Stomach smooth muscle (tissue), 2 donors: ENCODE measurements at regions not wholly inside any gene's neighbourhood (a gene's known extent, or its start where the extent isn't known, plus 50 kb on each side); places are given as distances from the start of the nearest gene placed in this dataset.

Experiments used
- H3K27ac ChIP-seq: one replicate; pipeline ENCODE4 v1.7.0; 2013; ENCODE audit warnings: mild to moderate bottlenecking, low read length, inconsistent platforms
- H3K27me3 ChIP-seq, 2 donors: one replicate each; pipeline ENCODE4 v1.7.0; 2013; ENCODE audit warnings: low read length in 2 of 2; ENCODE audit not compliant: insufficient read depth in 2 of 2, control insufficient read depth in 1 of 2
- H3K36me3 ChIP-seq, 2 donors: one replicate each; pipeline ENCODE4 v1.7.0; 2013; ENCODE audit warnings: low read length in 2 of 2; ENCODE audit not compliant: control insufficient read depth in 2 of 2, insufficient read depth in 2 of 2
- H3K4me1 ChIP-seq: one replicate; pipeline ENCODE4 v1.7.0; 2013; ENCODE audit warnings: low read length; ENCODE audit not compliant: control insufficient read depth, insufficient read depth
- H3K4me3 ChIP-seq, 2 donors: one replicate each; pipeline ENCODE4 v1.7.0; 2013; ENCODE audit warnings: low read length in 2 of 2
- H3K9ac ChIP-seq, 2 donors: one replicate each; pipeline ENCODE4 v1.7.0; 2013; ENCODE audit warnings: low read length in 2 of 2, mild to moderate bottlenecking in 1 of 2
- H3K9me3 ChIP-seq, 2 donors: one replicate each; pipeline ENCODE4 v1.7.0; 2013; ENCODE audit warnings: low read length in 2 of 2; ENCODE audit not compliant: control insufficient read depth in 2 of 2
- donor health status: healthy.
- donor health status: Pancreatic carcinoma.

DNA sequence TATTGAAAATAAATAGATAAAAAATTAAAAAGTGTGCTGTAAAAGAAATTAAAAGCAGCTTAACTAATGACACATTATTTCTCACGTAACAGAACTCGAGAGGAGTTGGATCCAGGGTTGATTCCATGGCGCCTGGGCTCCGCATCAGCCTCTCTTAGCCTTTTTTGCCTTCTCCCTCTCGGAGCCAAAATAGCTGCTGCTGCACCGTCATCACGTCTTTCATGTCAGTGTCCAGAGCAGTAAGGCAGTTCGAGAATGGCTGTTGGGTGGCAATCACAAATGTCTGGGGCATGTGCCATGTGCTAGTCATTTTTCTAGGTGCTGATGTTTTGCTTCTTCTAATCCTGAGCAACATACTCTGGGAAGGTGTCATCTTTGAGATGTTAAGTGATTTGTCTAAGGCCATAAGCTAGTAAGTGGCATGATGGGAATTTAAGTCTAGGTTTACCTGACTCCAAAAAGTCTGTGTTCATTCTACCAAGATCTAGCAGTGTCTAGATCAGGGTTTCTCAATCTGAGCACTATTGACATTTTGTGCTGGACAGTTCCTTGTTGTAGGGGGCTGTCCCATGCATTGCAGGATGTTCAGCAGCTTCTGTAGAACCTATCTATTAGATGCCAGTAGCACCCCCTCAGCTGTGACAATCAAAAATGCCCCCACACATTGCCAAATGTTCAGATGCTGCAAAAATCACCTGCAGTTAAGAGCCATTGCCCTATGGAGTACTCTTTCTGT lies 280.4 kb downstream of the HAPSTR1 start:
- Histone ChIP-seq H3K36me3 (no peaks in the 10 kb centered on the region), H3K9ac (no peak overlapping the region), H3K27me3 (no peaks in the 10 kb centered on the region), H3K9me3 (peaks cover 0 to 3% of the 10 kb centered on the region in 2 donors), H3K4me3 (no peak overlapping the region), H3K4me1 (peaks cover 9% of the 10 kb centered on the region), H3K27ac (no peak overlapping the region)

GRCh38 chr16:9372934-9373890 lies 281.8 kb downstream of the HAPSTR1 start:
- Histone ChIP-seq H3K27me3 (no peaks in the 10 kb centered on the region), H3K27ac (no peak overlapping the region), H3K9ac (no peak overlapping the region), H3K4me3 (no peak overlapping the region), H3K4me1 (peaks cover 9% of the 10 kb centered on the region), H3K36me3 (no peaks in the 10 kb centered on the region), H3K9me3 (peaks cover 0 to 3% of the 10 kb centered on the region in 2 donors)

DNA sequence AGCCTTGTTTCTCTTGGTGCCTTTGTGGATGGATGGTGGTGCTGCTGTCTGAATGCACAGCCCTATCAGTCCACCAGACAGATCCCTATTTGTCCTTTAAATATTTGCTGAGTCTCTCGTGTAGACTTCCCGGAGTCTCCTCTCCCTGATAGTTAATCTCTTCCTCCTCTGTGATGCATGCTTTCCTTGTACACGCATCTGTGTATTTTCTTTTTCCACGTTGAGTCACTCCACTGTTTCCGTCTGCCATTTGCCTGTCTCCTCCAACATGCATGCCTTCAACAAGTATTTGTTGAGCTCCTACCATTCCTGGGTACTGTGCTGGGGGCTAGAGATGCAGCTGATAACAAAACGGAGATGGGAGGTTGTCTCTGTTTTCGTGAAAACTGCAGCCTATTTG lies 282.6 kb downstream of the HAPSTR1 start:
- H3K4me1 ChIP-seq = peaks cover 9% of the 10 kb centered on the region
- H3K9me3 ChIP-seq = peaks cover 3% of the 10 kb centered on the region in 2 donors
- no peak overlapping the region for H3K4me3 ChIP-seq
- no peak overlapping the region for H3K27ac ChIP-seq
- no peak overlapping the region for H3K9ac ChIP-seq
- H3K27me3 ChIP-seq = no peaks in the 10 kb centered on the region
- no peaks in the 10 kb centered on the region for H3K36me3 ChIP-seq

- Histone ChIP-seq H3K4me3 (no peak overlapping the region), H3K9ac (no peak overlapping the region), H3K4me1 (peaks cover 4% of the 10 kb centered on the region), H3K27me3 (no peaks in the 10 kb centered on the region), H3K36me3 (no peaks in the 10 kb centered on the region), H3K27ac (no peak overlapping the region), H3K9me3 (peaks cover 0 to 3% of the 10 kb centered on the region in 2 donors)
Observed at GRCh38 chr16:9378876-9379275, 287.4 kb downstream of the HAPSTR1 start.

DNA sequence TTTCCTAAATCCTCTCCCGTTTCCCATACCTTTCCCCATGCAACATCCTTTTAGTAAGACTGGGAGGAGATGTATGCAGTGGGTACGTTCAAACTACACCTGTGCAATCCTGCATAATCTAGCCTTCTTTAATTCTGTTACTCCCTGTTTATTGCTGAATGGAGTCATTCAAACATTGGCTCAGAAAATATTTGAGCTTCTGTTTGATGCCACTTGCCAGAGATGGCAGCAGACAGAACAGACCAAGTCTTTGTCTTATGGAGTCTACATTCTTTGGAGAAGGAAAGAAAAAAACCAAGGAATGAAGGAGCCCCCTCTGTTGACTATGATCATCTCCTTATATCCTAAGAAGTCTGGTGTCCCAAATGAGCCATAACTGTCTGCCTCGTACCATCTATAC lies 288.8 kb downstream of the HAPSTR1 start:
- no peaks in the 10 kb centered on the region for H3K27me3 ChIP-seq
- no peak overlapping the region for H3K27ac ChIP-seq
- H3K9me3 ChIP-seq = peaks cover 0 to 3% of the 10 kb centered on the region in 2 donors
- H3K36me3 ChIP-seq = no peaks in the 10 kb centered on the region
- H3K4me1 ChIP-seq = no peaks in the 10 kb centered on the region
- H3K9ac ChIP-seq = no peak overlapping the region
- H3K4me3 ChIP-seq = no peak overlapping the region

- H3K9ac ChIP-seq = no peak overlapping the region
- H3K4me3 ChIP-seq = no peak overlapping the region
- H3K27me3 ChIP-seq = no peaks in the 10 kb centered on the region
- peaks cover 0 to 3% of the 10 kb centered on the region in 2 donors for H3K9me3 ChIP-seq
- H3K4me1 ChIP-seq = no peaks in the 10 kb centered on the region
- H3K27ac ChIP-seq = no peak overlapping the region
- H3K36me3 ChIP-seq = no peaks in the 10 kb centered on the region
Observed at GRCh38 chr16:9381399-9381798, 290.0 kb downstream of the HAPSTR1 start.

GRCh38 chr16:9381905-9382304 lies 290.5 kb downstream of the HAPSTR1 start:
- no peak overlapping the region for H3K27ac ChIP-seq
- peaks cover 0 to 3% of the 10 kb centered on the region in 2 donors for H3K9me3 ChIP-seq
- no peaks in the 10 kb centered on the region for H3K27me3 ChIP-seq
- H3K4me1 ChIP-seq = no peaks in the 10 kb centered on the region
- no peaks in the 10 kb centered on the region for H3K36me3 ChIP-seq
- no peak overlapping the region for H3K9ac ChIP-seq
- no peak overlapping the region for H3K4me3 ChIP-seq

DNA sequence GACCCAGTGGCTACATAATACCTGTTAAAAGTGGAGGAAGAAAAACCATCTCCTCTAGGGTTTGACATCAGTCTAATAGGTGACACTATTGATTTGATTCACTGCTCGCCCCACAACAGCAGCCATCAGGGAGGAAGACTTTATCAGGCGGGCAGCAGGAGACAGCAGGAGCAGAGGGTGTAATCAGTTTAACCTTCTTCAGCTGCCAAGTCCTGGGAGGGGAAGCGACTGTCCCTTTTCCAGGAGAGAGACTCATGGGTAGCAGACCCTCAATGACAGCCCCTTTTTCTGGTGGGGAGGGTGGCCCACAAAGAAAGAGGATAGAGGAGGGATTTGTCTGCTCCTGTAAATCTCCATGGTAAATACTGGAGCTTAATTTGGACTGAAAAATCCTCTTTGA lies 291.8 kb downstream of the HAPSTR1 start:
- Histone ChIP-seq H3K9ac (no peak overlapping the region), H3K9me3 (peaks cover 0 to 5% of the 10 kb centered on the region in 2 donors), H3K27me3 (no peaks in the 10 kb centered on the region), H3K4me3 (no peak overlapping the region), H3K36me3 (no peaks in the 10 kb centered on the region), H3K27ac (no peak overlapping the region), H3K4me1 (no peaks in the 10 kb centered on the region)

- no peaks in the 10 kb centered on the region for H3K4me1 ChIP-seq
- H3K27me3 ChIP-seq = no peaks in the 10 kb centered on the region
- H3K9me3 ChIP-seq = peaks cover 0 to 2% of the 10 kb centered on the region in 2 donors
- no peaks in the 10 kb centered on the region for H3K36me3 ChIP-seq
- H3K4me3 ChIP-seq = no peak overlapping the region
- no peak overlapping the region for H3K9ac ChIP-seq
- no peak overlapping the region for H3K27ac ChIP-seq
Observed at GRCh38 chr16:9384141-9384540, 292.7 kb downstream of the HAPSTR1 start.

GRCh38 chr16:9389543-9390207 lies 298.2 kb downstream of the HAPSTR1 start:
- H3K27ac ChIP-seq = no peak overlapping the region
- H3K4me1 ChIP-seq = no peaks in the 10 kb centered on the region
- no peak overlapping the region for H3K4me3 ChIP-seq
- no peaks in the 10 kb centered on the region for H3K27me3 ChIP-seq
- peaks cover 0 to 2% of the 10 kb centered on the region in 2 donors for H3K9me3 ChIP-seq
- H3K9ac ChIP-seq = no peak overlapping the region
- H3K36me3 ChIP-seq = no peaks in the 10 kb centered on the region
